Dedifferentiated amniotic fluid mesenchymal stem cell (primary cell): ENCODE measurements at regions not wholly inside any gene's neighbourhood (a gene's known extent, or its start where the extent isn't known, plus 50 kb on each side); places are given as distances from the start of the nearest gene placed in this dataset.

Experiments used
- DNase-seq: peaks from one replicate; pipeline ENCODE4 v3.0.0-alpha.2; 2016; ENCODE audit errors: extremely low spot score

- DNase-seq, result no peak
These were observed 646.6 kb downstream of the HACE1 start for GRCh38 chr6:104212977-104213668.

- no peak for DNase-seq
These were observed 652.1 kb downstream of the HACE1 start for GRCh38 chr6:104207635-104208034.

GRCh38 chr6:104201557-104201956 lies 658.2 kb downstream of the HACE1 start:
- no peak for DNase-seq

- DNase-seq, result no peak
These were observed 672.1 kb downstream of the HACE1 start for GRCh38 chr6:104187616-104188015.

- no peak for DNase-seq
These were observed 672.9 kb downstream of the HACE1 start for GRCh38 chr6:104186831-104187230.

GRCh38 chr6:104183816-104184435 lies 675.8 kb downstream of the HACE1 start:
- DNase-seq, result no peak

GRCh38 chr6:104182811-104183210 lies 676.9 kb downstream of the HACE1 start:
- no peak for DNase-seq

- DNase-seq, result no peak
These were observed 686.1 kb downstream of the HACE1 start for GRCh38 chr6:104173668-104174067.

- DNase-seq, result no peak
These were observed 689.3 kb downstream of the HACE1 start for GRCh38 chr6:104170401-104170800.

- DNase-seq, result no peak
These were observed 693.6 kb downstream of the HACE1 start for GRCh38 chr6:104166055-104166668.

GRCh38 chr6:104162036-104162669 lies 697.6 kb downstream of the HACE1 start:
- no peak for DNase-seq

- no peak for DNase-seq
These were observed 700.6 kb downstream of the HACE1 start for GRCh38 chr6:104159045-104159618.

GRCh38 chr6:104143757-104144156 lies 716.0 kb downstream of the HACE1 start:
- DNase-seq, result no peak

- no peak for DNase-seq
These were observed 724.8 kb downstream of the HACE1 start for GRCh38 chr6:104134876-104135275.

GRCh38 chr6:104130343-104130742 lies 729.4 kb downstream of the HACE1 start:
- DNase-seq, result no peak

- no peak for DNase-seq
These were observed 733.3 kb downstream of the HACE1 start for GRCh38 chr6:104126315-104127005.

- DNase-seq, result no peak
These were observed 736.5 kb downstream of the HACE1 start for GRCh38 chr6:104123227-104123626.

- DNase-seq, result peak; percentile 37
These were observed 741.4 kb downstream of the HACE1 start for GRCh38 chr6:104118274-104118673.

GRCh38 chr6:104109806-104110205 lies 749.9 kb downstream of the HACE1 start:
- no peak for DNase-seq

GRCh38 chr6:104108634-104109033 lies 751.1 kb downstream of the HACE1 start:
- DNase-seq, result no peak

GRCh38 chr6:104095661-104096416 lies 763.9 kb downstream of the HACE1 start:
- no peak for DNase-seq
